ENCODE measurements at regions not wholly inside any gene's neighbourhood (a gene's known extent, or its start where the extent isn't known, plus 50 kb on each side); places are given as distances from the start of the nearest gene placed in this dataset.

DNA sequence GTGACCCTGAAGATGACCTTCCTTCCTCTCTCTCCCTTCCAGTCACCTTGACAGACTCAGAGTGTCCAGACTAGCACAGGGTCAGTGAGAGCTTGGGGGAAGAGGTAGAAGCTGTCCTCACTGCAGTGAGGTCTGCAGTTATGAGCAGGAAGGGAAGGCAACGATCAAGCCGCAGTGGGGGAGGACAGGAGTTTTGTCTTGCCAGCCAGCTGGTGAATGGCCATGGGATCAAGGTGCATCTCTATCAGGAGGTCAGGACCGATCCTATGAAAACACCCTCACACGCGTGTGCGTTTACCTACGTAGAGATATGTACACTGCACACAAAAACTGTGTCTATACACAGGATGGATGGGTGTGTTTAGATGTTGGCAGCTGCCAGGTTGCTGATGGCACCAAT lies 83.2 kb downstream of the THNSL2 start:
- no peaks in the 10 kb centered on the region for H3K79me2 ChIP-seq (ENCODE audit: low read length)
- H3K4me3 ChIP-seq (ENCODE audit: low read length) = no peak overlapping the region
- H3K27ac ChIP-seq (ENCODE audit: low read length) = no peak overlapping the region
- no peak overlapping the region for H3K4me2 ChIP-seq (ENCODE audit: low read length)
- H4K20me1 ChIP-seq (ENCODE audit: insufficient read depth, low read length) = no peaks in the 10 kb centered on the region
- no peaks in the 10 kb centered on the region for H3K36me3 ChIP-seq (replicated peaks; ENCODE audit: low read depth, low read length)
- no peaks in the 10 kb centered on the region for H3K4me1 ChIP-seq (ENCODE audit: low read length)
- no peak overlapping the region for H3K9ac ChIP-seq (ENCODE audit: low read length)
- no peaks in the 10 kb centered on the region for H3K9me3 ChIP-seq (ENCODE audit: insufficient read depth, low read length)
- no peak for TF ChIP-seq EZH2phosphoT487 (IDR thresholded peaks at IDR 0.05; ENCODE audit: low read depth)
- TF ChIP-seq, protein P1, sequence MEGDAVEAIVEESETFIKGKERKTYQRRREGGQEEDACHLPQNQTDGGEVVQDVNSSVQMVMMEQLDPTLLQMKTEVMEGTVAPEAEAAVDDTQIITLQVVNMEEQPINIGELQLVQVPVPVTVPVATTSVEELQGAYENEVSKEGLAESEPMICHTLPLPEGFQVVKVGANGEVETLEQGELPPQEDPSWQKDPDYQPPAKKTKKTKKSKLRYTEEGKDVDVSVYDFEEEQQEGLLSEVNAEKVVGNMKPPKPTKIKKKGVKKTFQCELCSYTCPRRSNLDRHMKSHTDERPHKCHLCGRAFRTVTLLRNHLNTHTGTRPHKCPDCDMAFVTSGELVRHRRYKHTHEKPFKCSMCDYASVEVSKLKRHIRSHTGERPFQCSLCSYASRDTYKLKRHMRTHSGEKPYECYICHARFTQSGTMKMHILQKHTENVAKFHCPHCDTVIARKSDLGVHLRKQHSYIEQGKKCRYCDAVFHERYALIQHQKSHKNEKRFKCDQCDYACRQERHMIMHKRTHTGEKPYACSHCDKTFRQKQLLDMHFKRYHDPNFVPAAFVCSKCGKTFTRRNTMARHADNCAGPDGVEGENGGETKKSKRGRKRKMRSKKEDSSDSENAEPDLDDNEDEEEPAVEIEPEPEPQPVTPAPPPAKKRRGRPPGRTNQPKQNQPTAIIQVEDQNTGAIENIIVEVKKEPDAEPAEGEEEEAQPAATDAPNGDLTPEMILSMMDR (IDR thresholded peaks at IDR 0.05; ENCODE audit: low read depth, low read length) = no peak
- H3K27me3 ChIP-seq (ENCODE audit: low read depth, low read length) = no peaks in the 10 kb centered on the region
- H2AFZ ChIP-seq (ENCODE audit: low read depth, low read length) = no peak overlapping the region

DNA sequence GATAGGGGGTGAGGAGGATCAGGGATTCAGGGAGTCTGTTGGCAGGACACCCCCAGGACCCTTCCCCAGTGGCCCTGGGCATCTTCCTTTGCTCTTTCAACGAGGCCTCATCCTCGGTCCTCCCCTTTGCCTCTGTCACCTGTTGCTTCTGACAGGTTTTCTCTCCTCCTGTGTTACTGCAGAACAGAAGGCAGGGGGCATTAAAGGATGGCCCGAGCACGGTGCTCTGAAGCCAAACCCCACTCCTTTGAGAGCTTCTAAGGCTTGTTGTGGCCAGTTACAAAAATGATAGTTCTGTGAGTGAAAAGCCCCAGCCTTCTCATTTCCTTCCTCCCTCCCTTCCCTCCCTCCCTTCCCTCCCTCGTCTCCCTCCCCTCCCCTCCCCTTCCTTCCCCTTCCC lies 82.5 kb downstream of the THNSL2 start:
- no peak overlapping the region for H3K4me2 ChIP-seq (ENCODE audit: low read length)
- H2AFZ ChIP-seq (ENCODE audit: low read depth, low read length) = no peak overlapping the region
- no peak overlapping the region for H3K27ac ChIP-seq (ENCODE audit: low read length)
- H3K4me3 ChIP-seq (ENCODE audit: low read length) = no peak overlapping the region
- no peaks in the 10 kb centered on the region for H3K27me3 ChIP-seq (ENCODE audit: low read depth, low read length)
- no peaks in the 10 kb centered on the region for H3K79me2 ChIP-seq (ENCODE audit: low read length)
- no peaks in the 10 kb centered on the region for H3K9me3 ChIP-seq (ENCODE audit: insufficient read depth, low read length)
- TF ChIP-seq EZH2phosphoT487 (IDR thresholded peaks at IDR 0.05; ENCODE audit: low read depth) = no peak
- TF ChIP-seq, protein P1 (IDR thresholded peaks at IDR 0.05; ENCODE audit: low read depth, low read length) = no peak
- H3K4me1 ChIP-seq (ENCODE audit: low read length) = no peaks in the 10 kb centered on the region
- H4K20me1 ChIP-seq (ENCODE audit: insufficient read depth, low read length) = no peaks in the 10 kb centered on the region
- H3K9ac ChIP-seq (ENCODE audit: low read length) = no peak overlapping the region
- no peaks in the 10 kb centered on the region for H3K36me3 ChIP-seq (replicated peaks; ENCODE audit: low read depth, low read length)

DNA sequence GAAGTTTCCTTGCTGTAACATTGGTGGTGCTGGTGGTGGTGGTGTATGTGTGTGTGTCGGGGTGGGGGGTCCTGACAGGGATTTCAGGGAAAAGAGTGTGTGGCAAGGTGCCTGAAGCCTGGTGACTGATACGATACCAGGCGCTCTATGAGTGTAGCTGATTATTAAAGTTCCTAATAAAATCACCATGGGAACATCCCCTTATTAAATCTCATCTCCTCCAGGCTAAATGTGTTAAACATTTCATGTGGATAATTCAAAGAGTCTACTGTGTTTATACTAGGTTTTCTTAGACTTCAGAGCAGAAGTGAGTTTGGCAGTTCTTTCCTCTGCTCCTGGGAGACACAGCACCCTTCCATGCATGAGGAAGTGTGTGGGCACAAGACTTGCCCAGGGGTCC lies 82.0 kb downstream of the THNSL2 start:
- Histone ChIP-seq H3K9me3 (ENCODE audit: insufficient read depth, low read length) (no peaks in the 10 kb centered on the region), H3K27me3 (ENCODE audit: low read depth, low read length) (no peaks in the 10 kb centered on the region), H2AFZ (ENCODE audit: low read depth, low read length) (no peak overlapping the region), H3K4me3 (ENCODE audit: low read length) (no peak overlapping the region), H3K79me2 (ENCODE audit: low read length) (no peaks in the 10 kb centered on the region), H3K9ac (ENCODE audit: low read length) (no peak overlapping the region), H3K4me1 (ENCODE audit: low read length) (no peaks in the 10 kb centered on the region), H3K4me2 (ENCODE audit: low read length) (no peak overlapping the region), H3K36me3 (replicated peaks; ENCODE audit: low read depth, low read length) (no peaks in the 10 kb centered on the region), H3K27ac (ENCODE audit: low read length) (no peak overlapping the region), H4K20me1 (ENCODE audit: insufficient read depth, low read length) (no peaks in the 10 kb centered on the region)
- TF ChIP-seq EZH2phosphoT487 (IDR thresholded peaks at IDR 0.05; ENCODE audit: low read depth) = no peak
- TF ChIP-seq, protein P1 (IDR thresholded peaks at IDR 0.05; ENCODE audit: low read depth, low read length) = no peak

DNA sequence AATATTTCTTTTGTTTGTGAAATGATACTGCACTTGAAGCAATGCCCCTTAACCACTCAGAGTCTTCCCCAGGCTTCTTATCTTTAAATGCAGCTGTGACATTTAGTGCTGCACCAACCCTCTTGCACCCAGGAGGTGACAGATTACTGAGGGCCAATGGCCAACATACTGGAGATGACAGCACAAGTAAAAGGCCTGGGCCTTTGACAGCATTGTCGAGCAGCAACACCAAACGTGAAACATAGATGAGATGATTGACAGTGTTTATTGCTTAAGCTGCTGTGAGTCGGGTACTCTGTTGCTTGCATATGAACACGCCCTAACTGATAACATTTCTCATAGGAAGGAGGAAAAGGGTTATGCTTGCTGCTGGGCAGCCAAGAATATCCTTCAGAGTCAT lies 80.3 kb downstream of the THNSL2 start:
- Histone ChIP-seq H3K27ac (ENCODE audit: low read length) (no peak overlapping the region), H3K9ac (ENCODE audit: low read length) (no peak overlapping the region), H3K4me1 (ENCODE audit: low read length) (no peaks in the 10 kb centered on the region), H3K4me2 (ENCODE audit: low read length) (no peak overlapping the region), H3K9me3 (ENCODE audit: insufficient read depth, low read length) (no peaks in the 10 kb centered on the region), H2AFZ (ENCODE audit: low read depth, low read length) (no peak overlapping the region), H3K27me3 (ENCODE audit: low read depth, low read length) (no peaks in the 10 kb centered on the region), H3K36me3 (replicated peaks; ENCODE audit: low read depth, low read length) (no peaks in the 10 kb centered on the region), H3K79me2 (ENCODE audit: low read length) (no peaks in the 10 kb centered on the region), H3K4me3 (ENCODE audit: low read length) (no peak overlapping the region), H4K20me1 (ENCODE audit: insufficient read depth, low read length) (no peaks in the 10 kb centered on the region)
- TF ChIP-seq EZH2phosphoT487 (IDR thresholded peaks at IDR 0.05; ENCODE audit: low read depth) = no peak
- TF ChIP-seq, protein P1 (IDR thresholded peaks at IDR 0.05; ENCODE audit: low read depth, low read length) = no peak
